ENCODE measurements at regions not wholly inside any gene's neighbourhood (a gene's known extent, or its start where the extent isn't known, plus 50 kb on each side); places are given as distances from the start of the nearest gene placed in this dataset.

DNA sequence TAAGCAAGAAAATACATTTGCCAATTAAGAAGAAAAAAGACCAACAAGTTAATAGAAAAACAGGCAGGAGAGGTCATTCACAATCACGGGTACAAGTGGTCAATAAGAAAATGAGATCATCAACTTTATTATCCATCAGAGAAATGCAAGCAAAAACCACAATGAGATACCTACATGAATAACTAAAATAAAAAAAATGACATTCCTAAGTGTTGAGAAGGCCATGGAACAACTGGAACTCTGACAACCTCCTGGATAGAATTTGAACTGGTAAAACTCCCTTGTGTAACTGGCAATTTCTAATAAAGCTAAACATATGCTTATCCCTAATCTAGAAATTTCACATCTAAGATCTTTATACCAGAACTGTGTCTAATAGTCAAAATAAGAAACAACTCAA is 135.4 kb upstream of the BACE2 start:
- TF ChIP-seq, protein P1, sequence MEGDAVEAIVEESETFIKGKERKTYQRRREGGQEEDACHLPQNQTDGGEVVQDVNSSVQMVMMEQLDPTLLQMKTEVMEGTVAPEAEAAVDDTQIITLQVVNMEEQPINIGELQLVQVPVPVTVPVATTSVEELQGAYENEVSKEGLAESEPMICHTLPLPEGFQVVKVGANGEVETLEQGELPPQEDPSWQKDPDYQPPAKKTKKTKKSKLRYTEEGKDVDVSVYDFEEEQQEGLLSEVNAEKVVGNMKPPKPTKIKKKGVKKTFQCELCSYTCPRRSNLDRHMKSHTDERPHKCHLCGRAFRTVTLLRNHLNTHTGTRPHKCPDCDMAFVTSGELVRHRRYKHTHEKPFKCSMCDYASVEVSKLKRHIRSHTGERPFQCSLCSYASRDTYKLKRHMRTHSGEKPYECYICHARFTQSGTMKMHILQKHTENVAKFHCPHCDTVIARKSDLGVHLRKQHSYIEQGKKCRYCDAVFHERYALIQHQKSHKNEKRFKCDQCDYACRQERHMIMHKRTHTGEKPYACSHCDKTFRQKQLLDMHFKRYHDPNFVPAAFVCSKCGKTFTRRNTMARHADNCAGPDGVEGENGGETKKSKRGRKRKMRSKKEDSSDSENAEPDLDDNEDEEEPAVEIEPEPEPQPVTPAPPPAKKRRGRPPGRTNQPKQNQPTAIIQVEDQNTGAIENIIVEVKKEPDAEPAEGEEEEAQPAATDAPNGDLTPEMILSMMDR (IDR thresholded peaks at IDR 0.05) = no peak
- TF ChIP-seq POLR2A (IDR thresholded peaks at IDR 0.05) (no peak), POLR2AphosphoS5 (IDR thresholded peaks at IDR 0.05) (no peak), EP300 (IDR thresholded peaks at IDR 0.05) (no peak)
